GM21529 (cell line): ENCODE measurements at regions not wholly inside any gene's neighbourhood (a gene's known extent, or its start where the extent isn't known, plus 50 kb on each side); places are given as distances from the start of the nearest gene placed in this dataset.

ENCODE experiments used
- ATAC-seq: cut with Tn5 transposase; IDR thresholded peaks from one replicate; pipeline ENCODE4 v1.9.1; 2021; ENCODE audit not compliant: unreplicated experiment

DNA sequence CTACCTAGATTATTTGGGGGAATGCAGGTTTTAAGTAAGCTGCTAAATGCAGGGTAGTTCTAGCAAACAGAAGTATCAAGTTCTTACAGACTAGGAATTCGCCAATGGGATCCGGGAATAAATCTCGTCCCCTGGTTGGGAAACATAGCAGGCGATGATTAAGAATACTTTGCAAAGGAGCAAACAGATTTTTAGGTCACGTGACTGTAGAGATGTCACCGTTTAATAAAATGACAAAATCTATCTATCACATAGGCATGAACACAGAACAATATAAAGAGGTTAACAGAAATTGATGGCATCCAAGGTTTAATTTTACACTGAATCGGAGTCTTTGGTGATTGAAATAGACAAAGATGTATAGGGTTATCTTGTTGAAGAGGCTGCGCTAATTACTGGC, 664.1 kb downstream of the BCL11A start:
- ATAC-seq: no peak

GRCh38 chr2:59888706-59889105, 664.7 kb downstream of the BCL11A start:
- ATAC-seq: no peak

DNA sequence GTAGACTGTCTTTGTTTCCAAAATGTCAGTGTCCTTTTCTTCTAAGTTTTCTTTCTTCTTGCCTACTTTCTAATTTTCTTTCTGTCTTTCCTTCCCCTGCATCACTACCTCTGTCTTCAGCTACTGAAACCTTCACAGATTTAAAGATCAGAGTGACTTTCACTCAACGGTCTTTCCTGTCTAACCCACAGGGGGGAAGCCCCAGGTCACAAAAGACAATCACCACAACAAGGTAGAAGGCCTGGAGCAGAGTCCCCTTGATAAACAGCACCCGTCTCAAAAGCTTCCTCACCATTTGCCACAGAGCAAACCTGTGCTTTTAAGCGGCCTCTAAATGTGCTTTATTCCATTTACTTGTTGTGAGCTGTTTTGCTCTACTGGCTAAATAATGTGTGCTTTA, 665.4 kb downstream of the BCL11A start:
- ATAC-seq: peak; percentile 92

- no peak for ATAC-seq
These were observed 666.1 kb downstream of the BCL11A start for GRCh38 chr2:59887366-59887765.

DNA sequence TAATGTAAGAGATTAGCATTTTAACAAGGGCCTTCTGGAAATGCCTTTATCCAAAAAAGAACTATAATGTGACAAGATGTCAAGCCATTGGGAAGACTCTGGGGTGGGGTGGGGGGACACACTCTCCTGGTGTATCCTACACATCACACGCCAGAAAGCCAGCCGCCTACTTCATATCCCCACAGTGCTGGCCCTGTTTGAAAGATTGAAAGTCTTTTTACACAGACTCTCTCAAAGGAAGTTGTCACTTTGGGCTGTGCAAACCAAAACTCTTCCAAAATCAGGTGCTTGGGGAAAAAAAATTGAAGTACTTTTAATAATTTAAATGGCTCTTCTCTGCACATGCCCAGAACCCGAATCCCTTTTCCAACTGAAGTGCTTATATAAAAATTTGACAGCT, 666.7 kb downstream of the BCL11A start:
- ATAC-seq: no peak

DNA sequence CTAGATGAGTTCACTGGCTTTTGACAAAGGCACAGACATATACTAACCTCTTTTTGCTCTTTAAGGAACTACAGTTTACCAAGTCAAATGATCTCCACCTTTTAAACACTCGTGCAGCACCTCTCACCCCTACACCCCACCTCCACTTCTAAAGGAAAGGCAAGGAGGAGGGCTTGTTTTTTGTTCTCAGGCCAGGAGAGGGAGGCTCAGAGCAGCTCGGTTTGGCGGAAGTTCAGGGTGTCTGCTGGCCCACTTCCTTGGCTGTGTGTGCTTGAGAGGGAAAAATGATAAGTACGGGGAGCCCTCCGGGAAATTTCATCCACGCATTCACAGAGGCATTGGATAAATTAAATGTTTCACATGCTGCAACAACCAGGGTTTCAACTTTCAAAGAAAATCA, 667.9 kb downstream of the BCL11A start:
- ATAC-seq: no peak

DNA sequence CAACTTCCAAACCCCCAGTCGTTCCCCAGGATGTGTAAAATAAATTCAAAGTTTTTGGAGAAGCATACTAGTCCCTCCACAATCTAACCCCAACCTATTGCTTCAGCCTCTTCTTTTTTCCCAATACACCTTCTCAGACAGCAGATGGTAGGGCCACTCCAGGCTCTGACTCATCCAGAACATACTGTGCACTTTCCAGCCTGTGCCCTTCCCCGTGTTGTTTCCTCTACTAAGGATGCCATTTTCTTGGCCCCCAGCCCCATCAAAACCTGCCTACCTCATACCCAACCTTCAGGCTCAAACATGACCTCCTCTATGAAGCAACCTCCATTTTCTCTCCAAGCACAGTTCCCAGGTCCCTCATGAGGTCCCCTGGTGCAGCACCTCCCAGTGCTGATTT, 669.3 kb downstream of the BCL11A start:
- no peak for ATAC-seq

GRCh38 chr2:59882822-59883221, 670.6 kb downstream of the BCL11A start:
- no peak for ATAC-seq

DNA sequence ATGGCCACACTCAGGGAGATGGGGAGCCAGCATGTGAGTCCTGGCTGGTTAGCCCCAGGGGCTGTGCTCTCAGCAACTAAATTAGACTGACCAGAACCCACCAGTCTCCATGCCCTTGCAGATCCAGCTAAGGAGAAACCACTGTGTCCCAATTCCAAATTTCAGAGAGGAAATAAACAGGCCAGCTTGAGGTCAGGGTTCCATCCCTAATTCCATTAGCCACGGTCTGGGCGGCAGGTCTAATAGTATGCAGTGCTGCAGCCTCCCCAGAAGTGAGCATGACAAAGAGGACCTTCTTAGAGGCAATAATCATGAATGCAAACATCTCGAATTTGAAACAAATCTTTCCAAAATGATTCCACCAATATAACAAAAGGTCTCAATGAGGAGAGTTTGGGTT, 671.2 kb downstream of the BCL11A start:
- ATAC-seq: no peak

DNA sequence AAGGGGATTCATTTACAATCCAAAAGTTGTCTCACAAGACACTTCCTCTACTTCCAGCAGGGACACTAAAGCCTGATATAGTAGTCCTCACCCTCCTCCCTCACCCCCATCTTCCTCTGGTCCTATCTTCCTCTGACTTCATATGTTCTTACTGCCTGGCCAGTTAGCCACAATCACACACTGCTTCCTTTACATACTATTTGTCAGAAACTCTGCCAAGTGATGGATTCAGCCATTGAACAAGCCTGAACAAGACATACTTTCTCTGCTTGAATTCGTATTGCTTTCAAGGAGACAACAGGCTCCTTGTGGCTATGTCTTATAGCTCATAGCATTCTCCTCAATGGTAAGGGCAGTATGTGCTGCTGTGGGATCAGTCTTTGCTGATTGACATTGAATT, 672.2 kb downstream of the BCL11A start:
- ATAC-seq: no peak

- ATAC-seq: no peak
These were observed 673.7 kb downstream of the BCL11A start for GRCh38 chr2:59879700-59880131.

- no peak for ATAC-seq
These were observed 677.6 kb downstream of the BCL11A start for GRCh38 chr2:59875836-59876235.

- no peak for ATAC-seq
These were observed 678.3 kb downstream of the BCL11A start for GRCh38 chr2:59874971-59875755.

- no peak for ATAC-seq
These were observed 679.1 kb downstream of the BCL11A start for GRCh38 chr2:59874361-59874760.

DNA sequence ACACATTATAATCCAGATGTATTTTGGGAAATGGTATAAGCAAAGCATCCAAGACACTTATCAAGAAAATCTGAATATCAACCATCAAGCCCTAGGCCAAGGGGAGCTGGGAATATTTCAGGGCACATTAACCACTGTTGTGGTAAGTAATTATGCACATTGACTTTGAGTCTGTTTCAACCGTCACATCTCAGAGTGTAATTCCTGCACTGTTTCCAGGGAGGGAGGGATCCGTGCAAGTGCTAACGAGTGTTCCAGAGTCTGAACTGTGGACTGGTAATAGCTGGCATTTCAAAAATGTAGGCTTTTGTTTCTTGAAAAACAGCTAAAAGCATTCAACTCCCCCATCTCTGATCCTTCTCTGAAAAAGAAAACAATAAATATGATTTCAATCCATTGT, 681.6 kb downstream of the BCL11A start:
- ATAC-seq: no peak

DNA sequence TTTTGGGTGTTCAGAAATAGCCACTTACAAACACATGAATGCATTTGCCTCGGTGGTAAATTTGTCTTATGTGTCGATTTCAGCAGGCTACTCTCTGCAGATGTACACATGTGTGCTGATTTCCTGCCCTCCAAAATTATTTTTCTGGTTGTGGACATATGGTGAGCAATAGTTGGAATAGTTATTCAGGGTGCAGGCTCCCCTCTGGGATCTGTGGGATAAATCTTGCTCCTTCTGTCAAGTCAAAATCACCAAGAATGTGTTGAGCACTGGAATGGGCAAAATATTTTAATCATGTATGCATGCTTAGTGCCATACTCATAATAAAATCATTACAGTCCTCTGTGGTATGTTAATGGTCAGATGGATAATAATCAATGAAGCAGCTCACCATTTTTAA, 684.5 kb downstream of the BCL11A start:
- ATAC-seq: no peak

DNA sequence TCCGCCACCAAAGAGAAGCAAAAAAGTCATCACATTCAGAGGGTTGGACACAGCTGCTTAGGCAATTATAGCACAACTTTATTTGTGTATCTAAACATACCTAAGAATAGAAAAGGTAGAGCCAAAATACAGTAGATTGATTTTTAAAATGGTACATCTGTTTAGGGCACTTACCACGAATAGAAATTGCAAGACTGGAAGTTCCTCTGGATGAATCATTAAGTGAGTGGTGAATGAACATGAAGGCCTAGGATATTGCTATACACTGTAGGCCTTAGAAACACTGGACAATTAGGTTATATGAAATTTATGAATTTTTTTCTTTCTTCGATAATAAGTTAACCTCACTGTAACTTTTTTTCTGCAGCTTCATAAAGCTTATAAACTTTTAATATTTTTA, 687.0 kb downstream of the BCL11A start:
- no peak for ATAC-seq

DNA sequence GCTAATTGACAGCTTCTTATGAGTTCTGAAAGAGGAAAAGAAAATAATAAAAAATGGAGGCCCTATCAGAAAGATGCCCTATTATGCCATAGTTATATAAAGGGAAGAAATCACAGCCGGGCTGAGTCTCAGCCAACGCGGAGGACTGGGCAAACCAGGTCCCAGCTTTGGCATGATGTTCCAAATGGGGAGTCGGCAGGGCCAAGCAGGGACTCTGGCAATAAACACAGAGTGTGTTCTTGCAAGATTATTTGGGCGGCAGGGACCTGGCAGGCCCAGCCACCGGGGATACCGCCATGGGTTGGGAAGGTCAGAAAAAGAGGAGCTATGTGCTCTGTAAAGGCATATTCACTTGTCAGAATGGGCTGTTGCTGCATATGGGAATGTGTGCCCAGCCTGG, 694.9 kb downstream of the BCL11A start:
- ATAC-seq: no peak

DNA sequence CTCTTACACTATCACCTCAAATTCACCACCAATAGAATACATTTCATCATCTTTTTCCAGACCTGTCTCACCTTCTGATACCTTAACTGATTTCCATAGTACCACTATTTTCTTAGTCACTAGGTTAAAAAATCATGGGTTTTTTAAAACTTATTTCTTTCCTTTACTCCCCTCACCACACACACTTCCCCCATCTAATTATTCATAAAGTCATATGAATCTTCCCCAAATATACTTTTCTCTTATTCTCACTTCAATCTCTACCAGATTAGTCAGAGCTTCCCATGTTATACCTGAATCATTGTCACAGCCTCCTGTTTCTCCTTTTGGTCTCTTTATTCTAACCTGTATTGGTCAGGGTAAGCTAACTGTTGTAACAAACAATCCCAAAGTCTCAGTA, 696.3 kb downstream of the BCL11A start:
- ATAC-seq: no peak

DNA sequence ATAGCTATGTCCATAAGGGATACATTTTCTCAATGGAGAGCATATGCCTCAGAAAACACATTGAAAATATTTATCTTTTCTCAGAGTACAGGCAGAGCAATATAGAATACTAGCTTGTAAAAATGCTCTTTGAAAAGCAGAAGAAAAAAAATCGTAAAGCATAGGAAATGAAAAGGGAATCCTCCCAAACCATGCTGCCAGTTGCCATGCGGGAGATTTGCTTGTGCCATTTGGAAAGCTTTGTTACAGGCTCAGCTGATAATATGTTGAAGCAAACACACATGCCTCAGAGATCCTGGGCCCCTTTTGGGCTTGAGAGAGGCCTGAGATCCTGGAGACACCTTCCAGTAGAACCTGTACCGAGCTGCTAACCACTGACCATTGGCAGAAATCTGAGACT, 697.1 kb downstream of the BCL11A start:
- no peak for ATAC-seq

DNA sequence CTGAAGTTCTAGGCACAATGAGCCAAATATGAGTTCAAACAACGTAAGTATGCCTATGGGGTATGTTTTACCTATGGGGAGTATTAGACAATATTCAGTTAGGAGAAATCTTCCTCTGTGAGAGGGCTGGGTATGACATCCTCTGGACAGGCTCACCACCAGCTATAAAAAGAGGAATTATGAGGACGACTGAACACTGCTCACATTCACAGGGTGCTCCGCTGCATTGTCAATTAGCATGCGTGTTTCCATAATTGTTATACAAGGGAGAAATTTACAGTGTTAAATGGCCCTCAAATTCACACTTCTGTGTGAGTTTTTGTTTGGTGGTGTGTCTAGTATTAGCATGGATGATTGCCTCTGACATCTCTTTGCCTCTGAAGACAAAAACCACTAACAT, 700.4 kb downstream of the BCL11A start:
- no peak for ATAC-seq

DNA sequence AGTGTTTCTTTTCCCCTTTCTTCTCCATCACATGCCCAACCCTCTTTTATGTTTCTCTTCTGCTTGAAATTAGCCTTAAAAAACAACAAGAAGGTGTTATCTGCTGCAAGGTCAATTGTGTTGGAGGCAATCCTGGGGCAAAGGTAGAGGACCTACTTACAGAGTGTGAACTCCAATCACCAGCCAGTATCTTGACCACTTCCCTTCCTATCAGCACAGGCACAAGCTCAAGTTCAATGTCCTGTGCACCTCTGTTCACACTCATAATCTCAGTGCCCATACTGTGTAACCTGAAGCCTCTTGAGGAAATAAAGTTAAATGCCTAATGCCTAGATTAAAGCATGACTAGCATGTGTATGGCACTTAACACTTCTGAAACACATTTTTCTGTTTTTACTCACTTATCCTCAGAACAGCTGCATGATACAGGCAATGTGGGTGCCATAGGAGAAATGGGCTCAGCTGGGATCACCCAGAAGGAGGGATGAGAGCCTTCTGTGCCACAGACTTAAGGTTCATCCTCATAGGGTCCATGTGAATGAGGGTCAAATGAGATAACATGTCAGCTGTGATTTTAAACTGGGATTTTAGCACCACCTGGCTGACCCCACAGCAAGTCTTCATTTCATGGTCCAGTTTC, 701.5 kb downstream of the BCL11A start:
- ATAC-seq: no peak

- ATAC-seq: no peak
These were observed 702.9 kb downstream of the BCL11A start for GRCh38 chr2:59850554-59850953.
